B cell (primary cell): ENCODE measurements at regions not wholly inside any gene's neighbourhood (a gene's known extent, or its start where the extent isn't known, plus 50 kb on each side); places are given as distances from the start of the nearest gene placed in this dataset.

Source experiments
- ATAC-seq: fragments of 200-7000 bp; cut with Tn5 transposase; one replicate; pipeline ENCODE4 v1.10.0; 2021; ENCODE audit warnings: low read depth, mild to moderate bottlenecking, moderate number of reproducible peaks, moderate library complexity
- CTCF ChIA-PET: fragments of 350-600 bp; sonication (Branson Sonifier 250); formaldehyde crosslinking; loops from one replicate; lab custom pipeline; 2021; ENCODE audit warnings: antibody characterized with exemption, inconsistent platforms; lab: Charles Lee
- POLR2A ChIA-PET: fragments of 350-600 bp; sonication (Branson Sonifier 250); formaldehyde crosslinking; loops from one replicate; lab custom pipeline; 2021; ENCODE audit warnings: antibody characterized with exemption; lab: Charles Lee
- DNase-seq: peaks from one replicate; pipeline ENCODE4 v3.0.0; 2013
- H2AFZ ChIP-seq: 2 replicates; pipeline ENCODE4 v1.6.1; 2012; ENCODE audit warnings: mild to moderate bottlenecking, low read depth, low read length; ENCODE audit not compliant: insufficient read depth, poor library complexity, severe bottlenecking
- H3K27ac ChIP-seq, 2 donors: 1 replicate in 1 of 2; 2 replicates in 1 of 2; pipeline ENCODE4 v1.5.1; 2012 to 2013; ENCODE audit warnings: low read length in 2 of 2, mild to moderate bottlenecking in 2 of 2, moderate library complexity in 1 of 2
- H3K27me3 ChIP-seq, 4 experiments: fragments of 200-600 bp in 1 of 4; sonication (generic) in 1 of 4; replicated peaks in 1 of 4; 1 replicate in 2 of 4; 2 replicates in 2 of 4; pipeline versions ENCODE4 v1.6.1 to v1.7.0; 2013 to 2016; ENCODE audit warnings: low read length in 3 of 4, mild to moderate bottlenecking in 2 of 4, mixed read lengths in 1 of 4, moderate library complexity in 1 of 4; ENCODE audit not compliant: insufficient read depth in 4 of 4, control insufficient read depth in 3 of 4; ENCODE audit errors: control extremely low read depth in 1 of 4
- H3K36me3 ChIP-seq, 2 experiments: replicated peaks in 1 of 2; 1 replicate in 1 of 2; 2 replicates in 1 of 2; pipeline versions ENCODE4 v1.6.1 to v1.7.1; 2013; ENCODE audit warnings: low read length in 1 of 2; ENCODE audit not compliant: insufficient read depth in 2 of 2, control insufficient read depth in 1 of 2; ENCODE audit errors: control extremely low read depth in 1 of 2, extremely low read depth in 1 of 2
- H3K4me1 ChIP-seq, 2 donors: fragments of 200-600 bp in 1 of 2; sonication (generic) in 1 of 2; 1 replicate in 1 of 2; 2 replicates in 1 of 2; pipeline versions ENCODE4 v1.5.1 to v1.6.1; 2013 to 2017; ENCODE audit warnings: low read length in 2 of 2; ENCODE audit not compliant: control insufficient read depth in 2 of 2, insufficient read depth in 2 of 2
- H3K4me2 ChIP-seq: replicated peaks from 2 replicates; pipeline ENCODE3; 2012; ENCODE audit warnings: mild to moderate bottlenecking, low read depth, low read length; ENCODE audit not compliant: poor library complexity, severe bottlenecking
- H3K4me3 ChIP-seq, 5 experiments: fragments of 200-600 bp in 1 of 5; sonication (generic) in 1 of 5; 1 replicate in 3 of 5; 2 replicates in 2 of 5; pipeline versions ENCODE4 v1.5.1 to v1.7.0; 2011 to 2016; ENCODE audit warnings: low read length in 4 of 5, mild to moderate bottlenecking in 4 of 5, low read depth in 2 of 5, control low read depth in 1 of 5, moderate library complexity in 1 of 5; ENCODE audit not compliant: insufficient read depth in 1 of 5; ENCODE audit errors: control extremely low read depth in 1 of 5, extremely low read depth in 1 of 5
- H3K79me2 ChIP-seq: fragments of 200-600 bp; sonication (generic); one replicate; pipeline ENCODE4 v1.6.0; 2016; ENCODE audit warnings: low read length; ENCODE audit not compliant: control insufficient read depth, insufficient read depth
- H3K9ac ChIP-seq: fragments of 200-600 bp; sonication (generic); 2 replicates; pipeline ENCODE4 v1.6.1; 2017; ENCODE audit warnings: mild to moderate bottlenecking, low read length, moderate library complexity
- H3K9me3 ChIP-seq, 3 donors: one replicate each; pipeline versions ENCODE4 v1.6.1 to v1.7.1; 2013; ENCODE audit warnings: low read length in 2 of 3; ENCODE audit not compliant: control insufficient read depth in 2 of 3, insufficient read depth in 1 of 3; ENCODE audit errors: control extremely low read depth in 1 of 3
- H4K20me1 ChIP-seq: 2 replicates; pipeline ENCODE4 v1.6.0; 2012; ENCODE audit warnings: mild to moderate bottlenecking, low read length; ENCODE audit not compliant: insufficient read depth, control insufficient read depth, poor library complexity, severe bottlenecking
- H3K27ac Mint-ChIP-seq: one replicate; pipeline ENCODE4 v1.8.0; 2021; ENCODE audit warnings: mixed read lengths
- H3K27me3 Mint-ChIP-seq: one replicate; pipeline ENCODE4 v1.8.0; 2021; ENCODE audit warnings: mixed read lengths
- H3K4me1 Mint-ChIP-seq: one replicate; pipeline ENCODE4 v1.8.0; 2021; ENCODE audit warnings: mixed read lengths
- H3K4me3 Mint-ChIP-seq: one replicate; pipeline ENCODE4 v1.8.0; 2021; ENCODE audit warnings: mixed read lengths
- H3K9me3 Mint-ChIP-seq: one replicate; pipeline ENCODE4 v1.8.0; 2022; ENCODE audit warnings: mixed read lengths; ENCODE audit not compliant: insufficient read depth
- CTCF ChIP-seq: fragments of 200-600 bp; IDR thresholded peaks from one replicate; pipeline ENCODE4 v1.8.0; 2022; ENCODE audit warnings: antibody characterized with exemption, mild to moderate bottlenecking
- EZH2 ChIP-seq: IDR thresholded peaks from 2 replicates; pipeline ENCODE4 v1.6.1; 2012; ENCODE audit warnings: borderline replicate concordance, low read depth, mild to moderate bottlenecking, moderate library complexity, low read length; ENCODE audit not compliant: insufficient read depth, poor library complexity, severe bottlenecking
- WGBS: methylation state at CpG from one replicate; pipeline ENCODE4 v1.1.5; 2013; ENCODE audit warnings: missing lambda C conversion rate; ENCODE audit not compliant: insufficient coverage; 5-methylcytosine and 5-hydroxymethylcytosine counted together
- intact Hi-C: fragments of 100-400 bp; cut with micrococcal nuclease; formaldehyde crosslinking; loops from one replicate; pipeline ENCODE4 v1.10.0; 2022

DNA sequence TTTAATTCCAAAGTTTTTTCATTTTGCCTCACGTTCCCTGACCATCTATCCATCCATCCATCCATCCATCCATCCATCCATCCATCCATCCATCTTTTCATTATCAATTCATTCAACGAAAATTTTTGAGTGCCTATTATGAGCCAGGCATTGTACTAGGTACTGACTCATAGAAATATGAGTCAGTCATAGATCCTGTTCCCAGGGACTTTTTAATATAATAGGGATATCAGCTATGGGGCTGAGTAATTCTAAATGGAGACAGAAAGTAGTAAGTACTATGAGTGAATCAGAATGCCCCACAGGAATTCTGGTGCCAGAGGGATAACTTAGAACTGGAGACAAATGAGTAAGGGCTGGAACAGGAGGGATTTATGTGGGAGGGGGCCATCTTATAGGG, 49.8 kb upstream of the GNG12 start:
- TF ChIP-seq EZH2 (no peak), CTCF (no peak)
- H3K36me3 ChIP-seq, result no peaks in the 10 kb centered on the region
- no peak for ATAC-seq
- peaks cover 0 to 4% (median 0%) of the 10 kb centered on the region in 4 experiments for H3K27me3 ChIP-seq
- H3K27ac Mint-ChIP-seq, result no peak overlapping the region
- H3K9me3 Mint-ChIP-seq, result no peaks in the 10 kb centered on the region
- no peak overlapping the region for H3K4me3 ChIP-seq
- DNase-seq, result no peak
- peaks cover 9% of the 10 kb centered on the region for H3K27me3 Mint-ChIP-seq
- no CpG with 5 or more reads among the region's 2 CpGs for WGBS
- H3K4me3 Mint-ChIP-seq, result no peak overlapping the region
- H3K79me2 ChIP-seq, result no peaks in the 10 kb centered on the region
- H2AFZ ChIP-seq, result no peak overlapping the region
- no peaks in the 10 kb centered on the region for H3K4me1 ChIP-seq
- no peaks in the 10 kb centered on the region for H3K4me1 Mint-ChIP-seq
- no peaks in the 10 kb centered on the region for H4K20me1 ChIP-seq
- POLR2A ChIA-PET, result no interaction called here
- CTCF ChIA-PET, result no interaction called here
- H3K9me3 ChIP-seq, result no peaks in the 10 kb centered on the region
- H3K9ac ChIP-seq, result no peak overlapping the region
- no peak overlapping the region for H3K4me2 ChIP-seq
- intact Hi-C loops, result no loop called here
- H3K27ac ChIP-seq, result no peak overlapping the region
